ENCODE measurements at regions not wholly inside any gene's neighbourhood (a gene's known extent, or its start where the extent isn't known, plus 50 kb on each side); places are given as distances from the start of the nearest gene placed in this dataset.

DNA sequence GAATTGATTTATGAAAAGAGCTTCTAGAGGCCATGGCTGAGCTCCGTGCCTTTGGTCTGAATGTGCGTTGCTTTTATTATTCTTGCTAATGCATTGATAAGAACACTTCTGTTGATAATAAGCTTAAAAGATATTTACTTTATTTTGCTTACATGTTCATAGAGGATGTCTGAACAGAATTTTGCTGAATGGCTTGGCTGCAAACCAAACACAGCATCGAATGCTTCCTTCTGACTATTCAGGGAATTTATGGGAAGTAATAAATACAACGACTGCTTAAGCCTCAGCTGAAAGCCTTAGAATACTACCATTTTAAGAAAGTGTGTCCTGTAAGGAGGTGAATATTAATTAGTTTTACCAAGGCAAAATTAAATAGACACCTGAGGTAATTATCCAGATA, 643.5 kb upstream of the POT1 start:
- no peak overlapping the region for H2AFZ ChIP-seq (ENCODE audit: low read depth, low read length)
- 21% methylated on average over 4 of the region's 4 CpGs for WGBS (ENCODE audit: insufficient coverage, low coverage, missing lambda C conversion rate)
- in situ Hi-C loops (cut with MboI): no loop called here
- H3K36me3 ChIP-seq (ENCODE audit: control insufficient read depth, insufficient read depth, low read length): no peaks in the 10 kb centered on the region
- ATAC-seq (no peak), FAIRE-seq (no peak), DNase-seq (ENCODE audit: extremely low read depth in 1 of 4, low spot score in 3 of 4) (no peak)
- BruUV-seq (replicated peaks): no TSS peak
- H3K27ac ChIP-seq (ENCODE audit: extremely low read depth, low read depth, low read length): no peak overlapping the region
- ChIA-PET POLR2A (no interaction called here), CTCF (ENCODE audit: low intra/inter-chr PET ratio) (no interaction called here)
- H3K9me1 ChIP-seq (ENCODE audit: control insufficient read depth, insufficient read depth, low read length): no peaks in the 10 kb centered on the region
- no peak overlapping the region for H3K4me3 ChIP-seq
- no peaks in the 10 kb centered on the region for H4K20me1 ChIP-seq (replicated peaks; ENCODE audit: control insufficient read depth, insufficient read depth, low read length)
- H3K4me2 ChIP-seq (ENCODE audit: insufficient read depth, low read length): no peak overlapping the region
- H3K79me2 ChIP-seq (ENCODE audit: control insufficient read depth, insufficient read depth, low read length): no peaks in the 10 kb centered on the region
- H3K4me1 ChIP-seq (replicated peaks in 1 of 2; ENCODE audit: control insufficient read depth in 2 of 2, insufficient read depth in 2 of 2, low read length in 2 of 2): no peaks in the 10 kb centered on the region
- TF ChIP-seq ZNF24 (IDR thresholded peaks at IDR 0.05) (no peak), TEAD1 (CRISPR knock-in tag; IDR thresholded peaks at IDR 0.05) (no peak), SETDB1 (IDR thresholded peaks at IDR 0.05; ENCODE audit: low read length) (no peak), TEAD4 (IDR thresholded peaks at IDR 0.05; ENCODE audit: low read length) (no peak), TEAD4 (CRISPR knock-in tag; IDR thresholded peaks at IDR 0.05; ENCODE audit: borderline replicate concordance) (no peak), MTA2 (IDR thresholded peaks at IDR 0.05; ENCODE audit: low read depth) (no peak), PTBP1 (IDR thresholded peaks at IDR 0.05; ENCODE audit: low read depth, low read length) (no peak), HCFC1 (IDR thresholded peaks at IDR 0.05; ENCODE audit: low read depth, low read length) (no peak), FOXM1 (IDR thresholded peaks at IDR 0.05; ENCODE audit: low read depth) (no peak), FOXM1 (CRISPR knock-in tag; IDR thresholded peaks at IDR 0.05; ENCODE audit: low read depth) (no peak), GTF2A2 (tag; IDR thresholded peaks at IDR 0.05) (no peak), NR2C1 (IDR thresholded peaks at IDR 0.05) (no peak), NR2C1 (tag; IDR thresholded peaks at IDR 0.05) (no peak), ZKSCAN3 (CRISPR knock-in tag; IDR thresholded peaks at IDR 0.05) (no peak), ZNF217 (CRISPR knock-in tag; IDR thresholded peaks at IDR 0.05) (no peak), TAF15 (IDR thresholded peaks at IDR 0.05; ENCODE audit: low read depth, low read length) (no peak), HNRNPLL (IDR thresholded peaks at IDR 0.05; ENCODE audit: low read depth, low read length, poor library complexity, severe bottlenecking) (no peak), NFE2 (IDR thresholded peaks at IDR 0.05; ENCODE audit: low read depth) (no peak)
- TF ChIP-seq, protein P1, sequence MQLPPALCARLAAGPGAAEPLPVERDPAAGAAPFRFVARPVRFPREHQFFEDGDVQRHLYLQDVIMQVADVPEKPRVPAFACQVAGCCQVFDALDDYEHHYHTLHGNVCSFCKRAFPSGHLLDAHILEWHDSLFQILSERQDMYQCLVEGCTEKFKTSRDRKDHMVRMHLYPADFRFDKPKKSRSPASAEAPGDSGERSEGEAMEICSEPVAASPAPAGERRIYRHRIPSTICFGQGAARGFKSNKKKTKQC (CRISPR knock-in tag; IDR thresholded peaks at IDR 0.05): no peak
- TF ChIP-seq, protein P2, sequence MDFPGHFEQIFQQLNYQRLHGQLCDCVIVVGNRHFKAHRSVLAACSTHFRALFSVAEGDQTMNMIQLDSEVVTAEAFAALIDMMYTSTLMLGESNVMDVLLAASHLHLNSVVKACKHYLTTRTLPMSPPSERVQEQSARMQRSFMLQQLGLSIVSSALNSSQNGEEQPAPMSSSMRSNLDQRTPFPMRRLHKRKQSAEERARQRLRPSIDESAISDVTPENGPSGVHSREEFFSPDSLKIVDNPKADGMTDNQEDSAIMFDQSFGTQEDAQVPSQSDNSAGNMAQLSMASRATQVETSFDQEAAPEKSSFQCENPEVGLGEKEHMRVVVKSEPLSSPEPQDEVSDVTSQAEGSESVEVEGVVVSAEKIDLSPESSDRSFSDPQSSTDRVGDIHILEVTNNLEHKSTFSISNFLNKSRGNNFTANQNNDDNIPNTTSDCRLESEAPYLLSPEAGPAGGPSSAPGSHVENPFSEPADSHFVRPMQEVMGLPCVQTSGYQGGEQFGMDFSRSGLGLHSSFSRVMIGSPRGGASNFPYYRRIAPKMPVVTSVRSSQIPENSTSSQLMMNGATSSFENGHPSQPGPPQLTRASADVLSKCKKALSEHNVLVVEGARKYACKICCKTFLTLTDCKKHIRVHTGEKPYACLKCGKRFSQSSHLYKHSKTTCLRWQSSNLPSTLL (IDR thresholded peaks at IDR 0.05): no peak
- TF ChIP-seq, protein P3, sequence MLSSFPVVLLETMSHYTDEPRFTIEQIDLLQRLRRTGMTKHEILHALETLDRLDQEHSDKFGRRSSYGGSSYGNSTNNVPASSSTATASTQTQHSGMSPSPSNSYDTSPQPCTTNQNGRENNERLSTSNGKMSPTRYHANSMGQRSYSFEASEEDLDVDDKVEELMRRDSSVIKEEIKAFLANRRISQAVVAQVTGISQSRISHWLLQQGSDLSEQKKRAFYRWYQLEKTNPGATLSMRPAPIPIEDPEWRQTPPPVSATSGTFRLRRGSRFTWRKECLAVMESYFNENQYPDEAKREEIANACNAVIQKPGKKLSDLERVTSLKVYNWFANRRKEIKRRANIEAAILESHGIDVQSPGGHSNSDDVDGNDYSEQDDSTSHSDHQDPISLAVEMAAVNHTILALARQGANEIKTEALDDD (IDR thresholded peaks at IDR 0.05): no peak
- H3K9ac ChIP-seq (ENCODE audit: insufficient read depth in 1 of 2, low read depth in 2 of 2, low read length in 2 of 2): no peak overlapping the region
- H3K27me3 ChIP-seq (ENCODE audit: control insufficient read depth in 2 of 2, insufficient read depth in 2 of 2, low read length in 2 of 2): no peaks in the 10 kb centered on the region
- intact Hi-C loops (cut with micrococcal nuclease): no loop called here
- H3K9me3 ChIP-seq (replicated peaks; ENCODE audit: control insufficient read depth, insufficient read depth, low read depth, low read length): no peaks in the 10 kb centered on the region
